ENCODE measurements at regions not wholly inside any gene's neighbourhood (a gene's known extent, or its start where the extent isn't known, plus 50 kb on each side); places are given as distances from the start of the nearest gene placed in this dataset.

DNA sequence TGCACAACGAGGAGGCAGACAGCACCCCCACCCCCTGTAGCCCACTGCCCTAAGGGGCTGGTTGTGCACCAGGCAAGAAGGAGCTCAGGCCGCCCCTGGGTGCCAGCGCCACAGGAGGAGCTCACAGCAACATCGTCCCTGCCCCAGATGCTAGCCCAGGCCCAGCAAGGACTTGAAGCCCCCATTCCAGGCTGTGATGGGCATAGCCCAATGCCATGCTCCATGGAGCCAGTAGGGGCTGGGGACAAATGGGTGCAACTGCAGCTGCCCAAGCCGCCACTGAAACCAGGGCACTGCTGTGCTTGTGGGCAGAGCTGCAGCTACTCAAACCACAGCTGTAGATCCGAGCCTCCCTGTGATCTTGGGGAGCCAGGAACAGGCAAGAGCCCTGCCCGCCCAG, 241.3 kb upstream of the GIMD1 start:
- Histone ChIP-seq H3K27me3 (ENCODE audit: control insufficient read depth in 2 of 2, insufficient read depth in 2 of 2, low read length in 2 of 2) (no peaks in the 10 kb centered on the region), H3K4me1 (ENCODE audit: control insufficient read depth, extremely low read depth, insufficient read depth, low read length) (no peaks in the 10 kb centered on the region), H3K9me3 (replicated peaks; ENCODE audit: control insufficient read depth, insufficient read depth, low read length) (no peaks in the 10 kb centered on the region), H3K27ac (ENCODE audit: insufficient read depth, low read depth, low read length) (no peak overlapping the region), H3K4me3 (replicated peaks in 1 of 3; ENCODE audit: insufficient read depth in 1 of 3, low read depth in 1 of 3, low read length in 3 of 3) (no peak overlapping the region), H3K9ac (replicated peaks; ENCODE audit: extremely low read depth, insufficient read depth, low read length) (no peak overlapping the region), H3K79me2 (ENCODE audit: control insufficient read depth, insufficient read depth, low read length) (no peaks in the 10 kb centered on the region), H3K36me3 (ENCODE audit: control insufficient read depth in 2 of 2, extremely low read depth in 1 of 2, insufficient read depth in 2 of 2, low read length in 2 of 2) (no peaks in the 10 kb centered on the region), H2AFZ (ENCODE audit: low read depth, low read length) (no peak overlapping the region), H3K4me2 (ENCODE audit: insufficient read depth, low read length) (no peak overlapping the region), H4K20me1 (replicated peaks; ENCODE audit: control insufficient read depth, extremely low read depth, insufficient read depth, low read length) (no peaks in the 10 kb centered on the region), H3K9me1 (replicated peaks; ENCODE audit: control insufficient read depth, extremely low read depth, insufficient read depth, low read length) (no peaks in the 10 kb centered on the region)
- DNase-seq (ENCODE audit: low read depth, low spot score): no peak
- ChIA-PET POLR2A (no interaction called here), CTCF (interaction anchor here (1.3 kb wide), 1 partner anchor 208 kb away, joined by 3 read pairs; no protein-coding TSS in a partner anchor)
- BruUV-seq (replicated peaks): no TSS peak
- no peak for FAIRE-seq
- dilution Hi-C loops (cut with MboI; ENCODE audit: extremely low pct_ligation_motif_present, low sequenced_read_pairs) (no loop called here), intact Hi-C loops (cut with micrococcal nuclease) (no loop called here)
- TF ChIP-seq EZH2 (IDR thresholded peaks at IDR 0.05; ENCODE audit: borderline replicate concordance, low read depth, low read length, severe bottlenecking): no peak
- TF ChIP-seq GATA2 (IDR thresholded peaks at IDR 0.05; ENCODE audit: insufficient read depth, insufficient read length, low read depth, low read length): no peak
- TF ChIP-seq, protein P1, sequence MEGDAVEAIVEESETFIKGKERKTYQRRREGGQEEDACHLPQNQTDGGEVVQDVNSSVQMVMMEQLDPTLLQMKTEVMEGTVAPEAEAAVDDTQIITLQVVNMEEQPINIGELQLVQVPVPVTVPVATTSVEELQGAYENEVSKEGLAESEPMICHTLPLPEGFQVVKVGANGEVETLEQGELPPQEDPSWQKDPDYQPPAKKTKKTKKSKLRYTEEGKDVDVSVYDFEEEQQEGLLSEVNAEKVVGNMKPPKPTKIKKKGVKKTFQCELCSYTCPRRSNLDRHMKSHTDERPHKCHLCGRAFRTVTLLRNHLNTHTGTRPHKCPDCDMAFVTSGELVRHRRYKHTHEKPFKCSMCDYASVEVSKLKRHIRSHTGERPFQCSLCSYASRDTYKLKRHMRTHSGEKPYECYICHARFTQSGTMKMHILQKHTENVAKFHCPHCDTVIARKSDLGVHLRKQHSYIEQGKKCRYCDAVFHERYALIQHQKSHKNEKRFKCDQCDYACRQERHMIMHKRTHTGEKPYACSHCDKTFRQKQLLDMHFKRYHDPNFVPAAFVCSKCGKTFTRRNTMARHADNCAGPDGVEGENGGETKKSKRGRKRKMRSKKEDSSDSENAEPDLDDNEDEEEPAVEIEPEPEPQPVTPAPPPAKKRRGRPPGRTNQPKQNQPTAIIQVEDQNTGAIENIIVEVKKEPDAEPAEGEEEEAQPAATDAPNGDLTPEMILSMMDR (IDR thresholded peaks at IDR 0.05; ENCODE audit: extremely low read depth in 1 of 2, insufficient read depth in 1 of 2, low read depth in 1 of 2, low read length in 2 of 2): no peak
- TF ChIP-seq POLR2A (IDR thresholded peaks at IDR 0.05; ENCODE audit: low read depth, low read length): no peak
- TF ChIP-seq FOS (IDR thresholded peaks at IDR 0.05; ENCODE audit: borderline replicate concordance, insufficient read depth, low read length): no peak
- TF ChIP-seq MYC (IDR thresholded peaks at IDR 0.05; ENCODE audit: low read depth, low read length): no peak
- TF ChIP-seq, protein P2, sequence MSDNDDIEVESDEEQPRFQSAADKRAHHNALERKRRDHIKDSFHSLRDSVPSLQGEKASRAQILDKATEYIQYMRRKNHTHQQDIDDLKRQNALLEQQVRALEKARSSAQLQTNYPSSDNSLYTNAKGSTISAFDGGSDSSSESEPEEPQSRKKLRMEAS (IDR thresholded peaks at IDR 0.05; ENCODE audit: insufficient read depth, insufficient read length): no peak
- TF ChIP-seq JUN (IDR thresholded peaks at IDR 0.05; ENCODE audit: borderline replicate concordance, insufficient read depth, insufficient read length, low read depth): no peak
- no peak for TF ChIP-seq POLR2AphosphoS5 (IDR thresholded peaks at IDR 0.05; ENCODE audit: insufficient read depth, low read depth, low read length)

Data from endothelial cell of umbilical vein (primary cell).